Islet precursor cell (in vitro differentiated cells): ENCODE measurements at regions not wholly inside any gene's neighbourhood (a gene's known extent, or its start where the extent isn't known, plus 50 kb on each side); places are given as distances from the start of the nearest gene placed in this dataset.

Experiments
- DNase-seq: peaks from one replicate; pipeline ENCODE4 v3.0.0-alpha.2; 2018

- peak; percentile 78 for DNase-seq
Measured at GRCh38 chr4:183563874-183564273, 59.0 kb downstream of the ING2 start.

- peak; percentile 64 for DNase-seq
Measured at GRCh38 chr4:183571350-183571941, 66.6 kb downstream of the ING2 start.

GRCh38 chr4:183576701-183577404 lies 72.0 kb downstream of the ING2 start:
- no peak for DNase-seq

- DNase-seq: no peak
Measured at GRCh38 chr4:183580370-183580769, 75.5 kb downstream of the ING2 start.

GRCh38 chr4:183580849-183581248 lies 76.0 kb downstream of the ING2 start:
- DNase-seq: no peak

- DNase-seq: no peak
Measured at GRCh38 chr4:183586824-183587223, 72.2 kb downstream of the RWDD4 start.

- no peak for DNase-seq
Measured at GRCh38 chr4:183588169-183588675, 70.8 kb downstream of the RWDD4 start.

GRCh38 chr4:183588691-183589090 lies 70.3 kb downstream of the RWDD4 start:
- no peak for DNase-seq

- DNase-seq: no peak
Measured at GRCh38 chr4:183589461-183590099, 69.4 kb downstream of the RWDD4 start.
